ENCODE measurements at regions not wholly inside any gene's neighbourhood (a gene's known extent, or its start where the extent isn't known, plus 50 kb on each side); places are given as distances from the start of the nearest gene placed in this dataset.

DNA sequence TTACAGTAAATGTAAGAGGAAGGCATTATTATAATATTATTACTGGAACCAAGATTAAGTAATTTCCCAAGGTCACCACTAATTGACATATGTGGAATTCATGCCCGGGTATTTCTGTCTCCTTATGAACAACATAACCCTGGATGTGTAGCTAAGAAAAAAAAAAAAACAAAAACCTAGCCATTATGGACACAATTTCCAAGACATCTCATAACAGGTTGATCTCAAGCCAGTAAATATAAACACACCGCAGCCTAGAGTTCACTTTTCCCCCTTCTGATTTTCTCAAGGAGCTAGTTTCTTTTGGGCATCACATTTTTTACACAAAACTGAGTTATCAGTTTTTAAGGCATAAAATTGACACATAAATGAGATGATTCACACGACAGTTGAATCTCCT lies 306.5 kb upstream of the RSPO3 start:
- Histone ChIP-seq H3K9me3 (no peaks in the 10 kb centered on the region), H3K36me3 (replicated peaks) (no peaks in the 10 kb centered on the region), H3K27me3 (ENCODE audit: low read depth) (peaks cover 7% of the 10 kb centered on the region), H3K4me3 (no peak overlapping the region), H3K4me1 (no peaks in the 10 kb centered on the region)
- in situ Hi-C loops (cut with MboI; ENCODE audit: low sequenced_read_pairs): no loop called here
- DNase-seq (ENCODE audit: low spot score in 2 of 2): no peak

DNA sequence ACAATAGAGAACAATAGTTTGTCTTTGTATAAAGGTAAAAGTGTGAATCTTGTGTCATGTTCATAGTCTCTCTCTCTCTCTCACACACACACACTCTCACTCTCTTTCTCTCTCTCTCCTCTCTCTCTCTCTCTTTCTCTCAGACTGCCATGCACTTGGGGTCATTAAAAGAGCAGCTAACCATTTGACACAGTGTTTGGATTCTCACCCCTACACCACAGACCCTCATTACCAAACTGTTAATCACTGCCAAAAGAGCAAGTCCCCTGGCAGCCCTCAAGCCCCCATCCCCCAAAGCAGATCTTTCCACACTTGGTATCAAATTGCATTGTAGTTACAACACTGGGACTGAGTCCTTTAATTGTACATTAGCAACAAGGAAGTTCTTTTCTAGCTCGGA lies 305.8 kb upstream of the RSPO3 start:
- Histone ChIP-seq H3K4me1 (no peaks in the 10 kb centered on the region), H3K27me3 (ENCODE audit: low read depth) (peaks cover 10% of the 10 kb centered on the region), H3K4me3 (no peak overlapping the region), H3K36me3 (replicated peaks) (no peaks in the 10 kb centered on the region), H3K9me3 (no peaks in the 10 kb centered on the region)
- no peak for DNase-seq (ENCODE audit: low spot score in 2 of 2)
- in situ Hi-C loops (cut with MboI; ENCODE audit: low sequenced_read_pairs): no loop called here

DNA sequence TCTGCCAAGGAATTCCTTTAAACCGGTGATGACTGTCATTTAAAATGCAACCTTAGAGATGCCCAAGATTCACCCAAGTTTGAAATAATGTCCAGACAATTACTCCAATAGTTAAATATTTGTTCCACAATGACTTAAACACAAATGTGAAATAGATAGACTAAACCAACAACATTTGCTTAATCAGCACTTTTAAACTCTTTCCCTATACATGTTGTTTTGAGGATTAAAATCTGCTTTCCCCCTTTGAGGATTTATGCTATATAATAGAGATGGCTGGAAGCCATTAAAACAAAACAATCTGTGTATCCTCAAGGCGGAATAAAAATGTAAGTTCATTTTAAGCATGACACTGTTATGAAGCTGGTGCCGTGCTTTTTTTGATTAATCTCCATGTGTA lies 297.8 kb upstream of the RSPO3 start:
- Histone ChIP-seq H3K9me3 (no peaks in the 10 kb centered on the region), H3K4me1 (no peaks in the 10 kb centered on the region), H3K27me3 (ENCODE audit: low read depth) (0 out of 2 replicates have a peak, but pooled peaks cover 3% of the 10 kb centered on the region), H3K36me3 (replicated peaks) (no peaks in the 10 kb centered on the region), H3K4me3 (no peak overlapping the region)
- DNase-seq (ENCODE audit: low spot score in 2 of 2): no peak
- in situ Hi-C loops (cut with MboI; ENCODE audit: low sequenced_read_pairs): no loop called here

DNA sequence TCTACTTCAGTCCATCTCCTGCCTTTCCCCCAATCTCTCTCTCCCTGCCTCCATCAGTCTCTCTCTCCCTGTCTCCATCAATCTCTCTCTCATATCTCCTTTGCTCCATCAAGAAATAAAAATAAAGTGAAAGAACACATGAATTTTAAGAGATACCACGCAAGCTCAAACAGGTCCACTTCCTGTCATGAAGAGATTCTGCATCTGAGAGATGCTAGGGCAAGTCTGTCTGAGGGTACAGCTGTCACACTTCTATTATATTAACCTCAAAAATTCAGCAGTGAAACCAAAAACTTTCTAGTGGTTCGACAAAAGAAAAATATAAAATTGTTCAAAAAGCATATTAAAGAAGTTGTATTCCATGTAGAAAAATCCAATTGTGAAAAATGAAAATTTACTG lies 296.8 kb upstream of the RSPO3 start:
- H3K4me3 ChIP-seq: no peak overlapping the region
- H3K36me3 ChIP-seq (replicated peaks): no peaks in the 10 kb centered on the region
- in situ Hi-C loops (cut with MboI; ENCODE audit: low sequenced_read_pairs): no loop called here
- no peaks in the 10 kb centered on the region for H3K4me1 ChIP-seq
- 0 out of 2 replicates have a peak, but pooled peaks cover 3% of the 10 kb centered on the region for H3K27me3 ChIP-seq (ENCODE audit: low read depth)
- DNase-seq (ENCODE audit: low spot score in 2 of 2): no peak
- no peaks in the 10 kb centered on the region for H3K9me3 ChIP-seq

DNA sequence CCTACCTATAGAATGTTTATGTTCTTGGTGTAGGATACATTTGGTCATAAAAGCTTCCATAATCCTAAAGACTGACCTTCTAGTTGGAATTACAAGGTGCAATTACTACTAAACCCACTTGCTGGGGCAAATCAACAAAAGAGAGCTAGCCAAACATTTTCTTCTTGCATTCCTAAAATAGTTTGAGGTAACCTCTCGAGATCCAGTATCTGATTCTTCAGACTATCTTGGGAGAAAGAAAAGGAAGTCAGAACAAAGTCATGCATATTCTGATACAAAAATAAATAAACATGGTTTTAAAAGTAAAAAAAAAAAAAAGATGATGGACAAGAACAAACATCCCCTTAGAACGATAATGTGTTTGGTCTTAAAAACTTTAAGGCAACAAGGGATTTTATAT lies 294.2 kb upstream of the RSPO3 start:
- in situ Hi-C loops (cut with MboI; ENCODE audit: low sequenced_read_pairs): no loop called here
- no peak for DNase-seq (ENCODE audit: low spot score in 2 of 2)
- no peaks in the 10 kb centered on the region for H3K27me3 ChIP-seq (ENCODE audit: low read depth)
- no peaks in the 10 kb centered on the region for H3K4me1 ChIP-seq
- H3K36me3 ChIP-seq (replicated peaks): no peaks in the 10 kb centered on the region
- no peak overlapping the region for H3K4me3 ChIP-seq
- no peaks in the 10 kb centered on the region for H3K9me3 ChIP-seq

DNA sequence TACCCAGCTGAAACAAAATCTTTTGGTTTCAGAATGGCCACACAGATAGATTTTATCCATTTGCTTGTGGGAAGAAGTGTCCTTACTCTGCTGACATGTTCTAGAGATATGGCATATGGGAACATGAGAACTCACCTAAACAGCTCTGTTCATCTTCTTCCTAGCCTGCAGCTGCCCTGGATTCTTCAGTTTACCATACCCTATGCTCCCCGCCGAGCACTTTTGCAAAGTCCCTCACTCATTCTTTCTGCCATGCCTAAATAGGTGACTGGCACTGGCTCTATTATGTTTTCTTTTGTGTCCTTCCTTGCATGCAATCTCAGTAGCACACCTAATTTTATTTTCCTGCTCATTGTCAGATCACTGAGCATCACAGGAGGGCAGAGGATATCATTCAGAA lies 293.7 kb upstream of the RSPO3 start:
- DNase-seq (ENCODE audit: low spot score in 2 of 2): no peak
- Histone ChIP-seq H3K4me3 (no peak overlapping the region), H3K36me3 (replicated peaks) (no peaks in the 10 kb centered on the region), H3K9me3 (no peaks in the 10 kb centered on the region), H3K4me1 (no peaks in the 10 kb centered on the region), H3K27me3 (ENCODE audit: low read depth) (no peaks in the 10 kb centered on the region)
- in situ Hi-C loops (cut with MboI; ENCODE audit: low sequenced_read_pairs): no loop called here

DNA sequence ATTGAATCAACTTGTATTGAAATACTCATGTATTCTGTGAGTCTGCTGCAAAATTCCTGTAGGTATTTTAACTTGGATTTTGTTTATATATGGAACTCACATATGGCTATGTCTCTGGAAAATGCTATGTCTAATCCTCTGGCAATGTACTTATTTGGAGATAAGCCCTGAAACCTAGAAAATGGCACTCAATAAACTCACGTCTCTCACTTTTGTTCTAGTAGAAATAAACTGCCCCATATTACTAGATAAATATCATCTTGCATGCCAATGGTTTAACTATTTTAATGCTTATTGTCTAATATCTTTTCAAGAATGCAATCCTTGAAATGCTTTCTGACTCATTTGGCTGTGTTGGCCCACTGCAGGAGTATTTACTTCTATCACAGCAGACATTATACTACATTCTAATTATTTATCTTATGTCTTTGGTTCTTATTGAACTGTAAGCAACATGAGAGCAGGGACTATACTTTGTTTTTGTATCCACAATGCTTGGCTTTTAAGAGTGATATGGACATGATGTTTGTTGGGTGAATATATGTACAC lies 292.2 kb upstream of the RSPO3 start:
- Histone ChIP-seq H3K4me1 (no peaks in the 10 kb centered on the region), H3K36me3 (replicated peaks) (no peaks in the 10 kb centered on the region), H3K4me3 (no peak overlapping the region), H3K27me3 (ENCODE audit: low read depth) (no peaks in the 10 kb centered on the region), H3K9me3 (no peaks in the 10 kb centered on the region)
- in situ Hi-C loops (cut with MboI; ENCODE audit: low sequenced_read_pairs): no loop called here
- DNase-seq (ENCODE audit: low spot score in 2 of 2): no peak

DNA sequence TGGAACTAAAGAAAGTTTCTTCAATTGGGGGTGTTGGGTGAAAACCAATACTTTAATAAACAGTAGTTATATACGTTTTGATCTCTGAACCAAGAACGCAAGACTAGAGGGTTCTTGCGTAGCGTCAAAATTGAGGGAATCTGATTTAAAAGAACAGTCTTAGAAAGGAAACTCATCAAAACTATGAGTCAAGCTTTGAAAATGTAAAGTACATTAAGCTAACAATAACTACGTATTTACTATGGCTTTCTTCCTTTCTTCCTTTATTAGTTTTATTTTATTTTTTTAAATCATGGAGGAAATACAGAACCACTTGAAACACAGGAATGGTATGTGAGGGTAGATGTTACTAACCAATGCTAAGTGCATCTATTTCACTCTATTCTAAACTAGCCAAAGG lies 287.0 kb upstream of the RSPO3 start:
- Histone ChIP-seq H3K36me3 (replicated peaks) (no peaks in the 10 kb centered on the region), H3K4me3 (no peak overlapping the region), H3K9me3 (no peaks in the 10 kb centered on the region), H3K4me1 (no peaks in the 10 kb centered on the region), H3K27me3 (ENCODE audit: low read depth) (no peaks in the 10 kb centered on the region)
- no peak for DNase-seq (ENCODE audit: low spot score in 2 of 2)
- in situ Hi-C loops (cut with MboI; ENCODE audit: low sequenced_read_pairs): no loop called here

DNA sequence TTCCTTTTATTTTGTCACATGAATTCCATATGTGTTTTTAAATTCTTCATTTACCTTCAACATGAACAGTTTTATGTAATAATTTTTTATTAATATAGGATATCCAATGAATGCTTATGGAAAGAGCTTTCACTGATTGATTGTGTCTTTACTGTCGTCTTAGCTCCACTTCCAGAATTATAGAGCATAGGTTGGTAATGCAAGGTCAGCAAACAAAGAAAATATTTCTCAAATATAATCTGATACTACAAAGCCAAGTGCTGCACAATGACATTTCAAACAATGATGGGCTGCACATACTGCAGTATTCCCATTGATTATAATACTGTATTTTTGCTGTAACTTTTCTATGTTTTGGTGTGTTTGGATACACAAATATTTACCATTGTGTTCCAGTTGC lies 275.7 kb upstream of the RSPO3 start:
- in situ Hi-C loops (cut with MboI; ENCODE audit: low sequenced_read_pairs): no loop called here

DNA sequence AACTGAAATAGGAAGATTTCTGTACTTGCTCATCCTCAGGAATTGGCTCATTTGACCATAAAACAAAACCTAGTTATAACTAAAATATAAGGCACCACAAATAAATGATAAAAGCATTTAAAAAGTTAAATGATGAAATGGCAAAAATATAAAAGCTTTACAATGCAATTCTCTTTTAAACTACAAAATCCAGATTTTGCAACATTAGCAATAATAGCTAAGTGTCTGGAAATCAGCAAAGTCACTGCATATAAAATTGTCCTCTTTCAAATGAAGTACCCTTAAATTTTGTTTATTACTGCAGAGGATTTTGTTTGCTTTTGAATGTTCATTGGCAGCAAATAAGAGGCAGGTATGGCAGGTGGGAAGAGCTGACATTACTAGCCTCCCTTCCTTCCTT lies 270.4 kb upstream of the RSPO3 start:
- Histone ChIP-seq H3K9me3 (no peaks in the 10 kb centered on the region), H3K4me3 (no peak overlapping the region), H3K4me1 (no peaks in the 10 kb centered on the region), H3K36me3 (replicated peaks) (no peaks in the 10 kb centered on the region), H3K27me3 (ENCODE audit: low read depth) (peaks cover 6% of the 10 kb centered on the region; the same call in 1 of the 2 replicates)
- DNase-seq (ENCODE audit: low spot score in 2 of 2): no peak
- in situ Hi-C loops (cut with MboI; ENCODE audit: low sequenced_read_pairs): no loop called here

More for the DNA sequence above, 275.7 kb upstream of the RSPO3 start:
- DNase-seq (ENCODE audit: low spot score in 2 of 2): no peak
- Histone ChIP-seq H3K36me3 (replicated peaks) (no peaks in the 10 kb centered on the region), H3K27me3 (ENCODE audit: low read depth) (peaks cover 4% of the 10 kb centered on the region; the same call in 1 of the 2 replicates), H3K4me1 (no peaks in the 10 kb centered on the region), H3K4me3 (no peak overlapping the region), H3K9me3 (no peaks in the 10 kb centered on the region)

DNA sequence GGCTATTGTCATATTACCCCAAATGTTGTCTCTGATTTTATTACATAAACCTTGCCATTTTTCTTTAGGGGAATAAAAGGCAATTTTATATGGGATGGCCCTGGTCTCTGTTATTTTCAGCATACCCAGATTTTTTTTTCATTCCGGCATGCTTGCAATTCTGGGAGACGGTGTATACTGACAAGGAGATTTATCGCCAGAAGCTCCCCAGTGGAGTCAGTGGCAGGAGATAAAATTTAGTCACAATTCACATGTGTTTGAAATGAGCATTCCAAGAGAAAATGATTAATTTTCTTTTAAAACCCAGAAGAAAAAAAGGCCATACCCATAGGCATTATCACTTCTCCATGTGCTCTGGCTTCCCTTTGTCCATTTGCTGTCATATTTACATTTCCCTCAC lies 250.8 kb upstream of the RSPO3 start:
- no peaks in the 10 kb centered on the region for H3K36me3 ChIP-seq (replicated peaks)
- no peaks in the 10 kb centered on the region for H3K9me3 ChIP-seq
- H3K27me3 ChIP-seq (ENCODE audit: low read depth): no peaks in the 10 kb centered on the region
- H3K4me3 ChIP-seq: no peak overlapping the region
- DNase-seq (ENCODE audit: low spot score in 2 of 2): no peak
- H3K4me1 ChIP-seq: no peaks in the 10 kb centered on the region
- in situ Hi-C loops (cut with MboI; ENCODE audit: low sequenced_read_pairs): no loop called here

DNA sequence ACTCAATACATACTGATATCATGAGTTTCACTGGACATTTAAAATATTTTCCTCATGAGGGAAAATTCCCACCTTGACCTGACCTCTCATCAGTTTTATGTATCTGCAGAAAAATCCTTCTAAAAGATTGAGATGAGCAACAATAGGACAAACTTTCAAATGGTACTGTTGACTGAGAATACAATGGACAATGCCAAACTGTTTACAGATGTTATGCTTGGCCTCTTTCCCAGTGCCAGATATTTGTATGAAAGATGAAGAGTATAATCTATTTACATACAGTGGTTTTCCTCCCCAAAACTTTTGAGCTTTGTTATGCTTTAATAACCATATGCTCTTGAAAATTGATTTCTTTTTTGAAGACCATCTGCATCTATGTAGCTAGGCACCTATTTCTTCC lies 245.1 kb upstream of the RSPO3 start:
- H3K36me3 ChIP-seq (replicated peaks): no peaks in the 10 kb centered on the region
- no peak for DNase-seq (ENCODE audit: low spot score in 2 of 2)
- H3K27me3 ChIP-seq (ENCODE audit: low read depth): 0 out of 2 replicates have a peak, but pooled peaks cover 4% of the 10 kb centered on the region
- in situ Hi-C loops (cut with MboI; ENCODE audit: low sequenced_read_pairs): no loop called here
- H3K9me3 ChIP-seq: no peaks in the 10 kb centered on the region
- no peaks in the 10 kb centered on the region for H3K4me1 ChIP-seq
- no peak overlapping the region for H3K4me3 ChIP-seq

DNA sequence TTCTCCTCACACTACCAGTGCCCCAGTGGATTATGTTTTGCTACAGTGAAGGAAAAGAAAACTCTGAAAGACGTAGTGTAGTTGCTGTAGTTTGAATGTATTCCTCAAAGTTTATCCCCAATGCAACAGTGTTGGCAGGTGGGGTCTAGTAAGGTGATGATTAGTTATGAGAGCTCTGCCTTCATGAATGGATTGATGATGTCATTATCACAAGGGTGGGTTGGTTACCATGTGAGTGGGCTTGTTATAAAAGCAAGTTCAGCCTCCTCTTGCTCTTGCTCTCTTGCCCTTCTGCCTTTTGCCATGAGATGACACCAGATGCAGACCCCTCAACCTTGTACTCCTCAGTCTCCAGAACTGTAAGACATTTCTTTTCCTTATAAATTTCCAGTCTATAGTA lies 244.7 kb upstream of the RSPO3 start:
- in situ Hi-C loops (cut with MboI; ENCODE audit: low sequenced_read_pairs): no loop called here
- H3K9me3 ChIP-seq: no peaks in the 10 kb centered on the region
- H3K27me3 ChIP-seq (ENCODE audit: low read depth): 0 out of 2 replicates have a peak, but pooled peaks cover 4% of the 10 kb centered on the region
- H3K4me1 ChIP-seq: no peaks in the 10 kb centered on the region
- DNase-seq (ENCODE audit: low spot score in 2 of 2): no peak
- H3K36me3 ChIP-seq (replicated peaks): no peaks in the 10 kb centered on the region
- H3K4me3 ChIP-seq: no peak overlapping the region

DNA sequence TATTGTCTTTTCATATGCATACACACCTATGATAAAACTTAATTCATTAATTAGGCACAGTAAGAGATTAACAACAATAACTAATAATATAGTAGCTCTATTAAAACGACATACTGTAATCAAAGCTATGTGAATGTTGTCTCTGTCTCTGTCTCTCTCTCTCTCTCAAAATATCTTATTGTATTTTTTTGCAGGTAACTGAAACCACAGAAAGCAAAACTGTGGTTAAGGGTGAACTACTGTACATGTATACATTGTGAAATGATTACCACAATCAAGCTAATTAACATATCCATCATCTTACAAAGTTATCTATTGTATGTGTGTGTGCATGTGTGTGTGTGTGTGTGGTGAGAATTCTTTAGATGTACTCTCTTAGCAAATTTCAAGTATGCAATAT lies 242.0 kb upstream of the RSPO3 start:
- DNase-seq (ENCODE audit: low spot score in 2 of 2): no peak
- H3K4me3 ChIP-seq: no peak overlapping the region
- H3K27me3 ChIP-seq (ENCODE audit: low read depth): 0 out of 2 replicates have a peak, but pooled peaks cover 4% of the 10 kb centered on the region
- H3K4me1 ChIP-seq: no peaks in the 10 kb centered on the region
- no peaks in the 10 kb centered on the region for H3K9me3 ChIP-seq
- no peaks in the 10 kb centered on the region for H3K36me3 ChIP-seq (replicated peaks)
- in situ Hi-C loops (cut with MboI; ENCODE audit: low sequenced_read_pairs): no loop called here

DNA sequence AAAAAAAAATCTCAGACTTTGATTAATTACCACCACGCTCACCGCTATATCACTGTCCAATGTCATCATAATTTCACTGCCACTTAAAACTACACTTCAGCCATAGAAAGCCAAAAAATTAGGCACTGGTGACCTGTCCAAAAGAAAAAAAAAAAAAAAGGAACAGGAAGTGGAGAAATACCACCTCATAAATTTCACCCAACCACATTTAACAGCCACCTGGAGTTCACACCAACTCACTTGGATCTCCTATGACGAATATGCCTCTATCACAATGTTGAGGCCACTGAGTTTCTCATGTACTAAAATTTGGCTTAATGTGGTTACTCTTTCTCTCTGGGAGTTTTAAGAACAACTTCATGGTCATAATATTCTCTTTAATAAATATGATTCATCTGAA lies 237.5 kb upstream of the RSPO3 start:
- Histone ChIP-seq H3K9me3 (no peaks in the 10 kb centered on the region), H3K4me1 (no peaks in the 10 kb centered on the region), H3K36me3 (replicated peaks) (no peaks in the 10 kb centered on the region), H3K4me3 (no peak overlapping the region), H3K27me3 (ENCODE audit: low read depth) (no peaks in the 10 kb centered on the region)
- no peak for DNase-seq (ENCODE audit: low spot score in 2 of 2)
- in situ Hi-C loops (cut with MboI; ENCODE audit: low sequenced_read_pairs): no loop called here
